ENCODE measurements at regions not wholly inside any gene's neighbourhood (a gene's known extent, or its start where the extent isn't known, plus 50 kb on each side); places are given as distances from the start of the nearest gene placed in this dataset.

GRCh38 chr18:53752781-53753367, 471.6 kb downstream of the MBD2 start:
- ChIA-PET POLR2A (no interaction called here), CTCF (ENCODE audit: low intra/inter-chr PET ratio) (no interaction called here)
- H3K4me2 ChIP-seq (ENCODE audit: insufficient read depth, low read length), result no peak overlapping the region
- ATAC-seq (no peak), FAIRE-seq (no peak), DNase-seq (ENCODE audit: extremely low read depth in 1 of 4, low spot score in 3 of 4) (no peak)
- H3K27me3 ChIP-seq (ENCODE audit: control insufficient read depth in 2 of 2, insufficient read depth in 2 of 2, low read length in 2 of 2), result no peaks in the 10 kb centered on the region
- no TSS peak for BruUV-seq (replicated peaks)
- no peaks in the 10 kb centered on the region for H3K9me1 ChIP-seq (ENCODE audit: control insufficient read depth, insufficient read depth, low read length)
- no peak overlapping the region for H2AFZ ChIP-seq (ENCODE audit: low read depth, low read length)
- WGBS (ENCODE audit: insufficient coverage, low coverage, missing lambda C conversion rate), result 2% methylated on average over 5 of the region's 5 CpGs
- intact Hi-C loops (cut with micrococcal nuclease) (no loop called here), in situ Hi-C loops (cut with MboI) (no loop called here)
- no peaks in the 10 kb centered on the region for H3K79me2 ChIP-seq (ENCODE audit: control insufficient read depth, insufficient read depth, low read length)
- H3K9me3 ChIP-seq (replicated peaks; ENCODE audit: control insufficient read depth, insufficient read depth, low read depth, low read length), result no peaks in the 10 kb centered on the region
- no peaks in the 10 kb centered on the region for H4K20me1 ChIP-seq (replicated peaks; ENCODE audit: control insufficient read depth, insufficient read depth, low read length)
- H3K27ac ChIP-seq (ENCODE audit: extremely low read depth, low read depth, low read length), result no peak overlapping the region
- no peaks in the 10 kb centered on the region for H3K4me1 ChIP-seq (replicated peaks in 1 of 2; ENCODE audit: control insufficient read depth in 2 of 2, insufficient read depth in 2 of 2, low read length in 2 of 2)
- H3K36me3 ChIP-seq (ENCODE audit: control insufficient read depth, insufficient read depth, low read length), result no peaks in the 10 kb centered on the region
- no peak overlapping the region for H3K4me3 ChIP-seq
- no peak overlapping the region for H3K9ac ChIP-seq (ENCODE audit: insufficient read depth in 1 of 2, low read depth in 2 of 2, low read length in 2 of 2)
- TF ChIP-seq ZNF347 (CRISPR knock-in tag; IDR thresholded peaks at IDR 0.05; ENCODE audit: low read depth) (no peak), THRA (IDR thresholded peaks at IDR 0.05) (no peak), ZNF143 (CRISPR knock-in tag; IDR thresholded peaks at IDR 0.05) (no peak), L3MBTL2 (IDR thresholded peaks at IDR 0.05) (no peak), COPS2 (conservative IDR thresholded peaks at IDR 0.05) (no peak), E2F5 (CRISPR knock-in tag; IDR thresholded peaks at IDR 0.05) (no peak), DACH1 (IDR thresholded peaks at IDR 0.05; ENCODE audit: partially characterized antibody) (no peak), SRSF3 (IDR thresholded peaks at IDR 0.05; ENCODE audit: insufficient read depth, low read length) (no peak), HOXB6 (CRISPR knock-in tag; IDR thresholded peaks at IDR 0.05; ENCODE audit: borderline replicate concordance) (no peak), ZNF511 (CRISPR knock-in tag; IDR thresholded peaks at IDR 0.05) (no peak), ATF4 (CRISPR knock-in tag; IDR thresholded peaks at IDR 0.05) (no peak), RBM34 (IDR thresholded peaks at IDR 0.05; ENCODE audit: borderline replicate concordance, insufficient read depth, low read length) (no peak), ZNF384 (IDR thresholded peaks at IDR 0.05; ENCODE audit: low read depth, low read length) (no peak), CBX5 (IDR thresholded peaks at IDR 0.05; ENCODE audit: borderline replicate concordance, low read depth) (no peak), TOE1 (IDR thresholded peaks at IDR 0.05; ENCODE audit: borderline replicate concordance) (no peak), TOE1 (CRISPR knock-in tag; IDR thresholded peaks at IDR 0.05; ENCODE audit: borderline replicate concordance, low read depth) (no peak), THAP12 (CRISPR knock-in tag; IDR thresholded peaks at IDR 0.05) (no peak)

Data from K562 (cell line).